ENCODE measurements at regions not wholly inside any gene's neighbourhood (a gene's known extent, or its start where the extent isn't known, plus 50 kb on each side); places are given as distances from the start of the nearest gene placed in this dataset.

- peaks cover 22% of the 10 kb centered on the region for H3K4me1 Mint-ChIP-seq
- H3K27me3 Mint-ChIP-seq (ENCODE audit: low read depth, poor library complexity): peaks cover 15% of the 10 kb centered on the region
Observed at GRCh38 chr1:114037631-114037890, 58.3 kb downstream of the OLFML3 start.

GRCh38 chr1:114037962-114038816 is 58.9 kb downstream of the OLFML3 start:
- Mint-ChIP-seq H3K4me1 (peaks cover 22% of the 10 kb centered on the region), H3K36me3 (ENCODE audit: low read depth) (no peaks in the 10 kb centered on the region), H3K27me3 (ENCODE audit: low read depth, poor library complexity) (peaks cover 15% of the 10 kb centered on the region), H3K9me3 (no peaks in the 10 kb centered on the region), H3K4me3 (no peak overlapping the region), H3K27ac (no peak overlapping the region)
- no peak for TF ChIP-seq CTCF (IDR thresholded peaks at IDR 0.05)
- no peak for DNase-seq

More at GRCh38 chr1:114037631-114037890, 58.3 kb downstream of the OLFML3 start:
- H3K4me3 Mint-ChIP-seq: no peak overlapping the region
- H3K9me3 Mint-ChIP-seq: no peaks in the 10 kb centered on the region
- DNase-seq: no peak
- no peaks in the 10 kb centered on the region for H3K36me3 Mint-ChIP-seq (ENCODE audit: low read depth)
- TF ChIP-seq CTCF (IDR thresholded peaks at IDR 0.05): no peak
- no peak overlapping the region for H3K27ac Mint-ChIP-seq

Measured in nephron progenitor cell (in vitro differentiated cells).